HL-60 (cell line): ENCODE measurements at regions not wholly inside any gene's neighbourhood (a gene's known extent, or its start where the extent isn't known, plus 50 kb on each side); places are given as distances from the start of the nearest gene placed in this dataset.

Source experiments
- DNase-seq, 2 experiments: peaks; one replicate each; pipeline ENCODE4 v3.0.0-alpha.2; 2010 to 2020; ENCODE audit warnings: low read depth in 1 of 2, low spot score in 1 of 2
- H3K27ac ChIP-seq: fragments of 250-450 bp; sonication (Bioruptor Pico); replicated peaks from 2 replicates; pipeline ENCODE4 v1.5.1; 2020; ENCODE audit warnings: mild to moderate bottlenecking, moderate library complexity
- H3K27me3 ChIP-seq: fragments of 250-450 bp; sonication (Bioruptor Pico); 2 replicates; pipeline ENCODE4 v1.5.1; 2021; ENCODE audit warnings: mild to moderate bottlenecking, moderate library complexity; ENCODE audit not compliant: insufficient read depth, poor library complexity, severe bottlenecking
- H3K4me3 ChIP-seq: replicated peaks from 2 replicates; pipeline ENCODE4 v1.5.1; 2011; ENCODE audit warnings: mild to moderate bottlenecking, control low read depth, low read length; ENCODE audit not compliant: insufficient read depth
- CTCF ChIP-seq: IDR thresholded peaks from one replicate; pipeline ENCODE4 v1.5.1; 2011; ENCODE audit warnings: low read length, control low read depth, inconsistent platforms; ENCODE audit not compliant: insufficient read depth
- GABPA ChIP-seq: IDR thresholded peaks from 2 replicates; pipeline ENCODE4 v1.6.1; 2012; ENCODE audit warnings: low read depth
- POLR2AphosphoS5 ChIP-seq: IDR thresholded peaks from 2 replicates; pipeline ENCODE4 v1.6.1; 2012; ENCODE audit warnings: low read depth
- REST ChIP-seq: IDR thresholded peaks from 2 replicates; pipeline ENCODE4 v1.6.1; 2012; ENCODE audit warnings: low read depth; ENCODE audit not compliant: insufficient replicate concordance
- SPI1 ChIP-seq: IDR thresholded peaks from 2 replicates; pipeline ENCODE4 v1.6.1; 2012; ENCODE audit warnings: low read depth, mild to moderate bottlenecking, borderline replicate concordance

GRCh38 chr9:27747450-27747849, 174.2 kb upstream of the C9orf72 start:
- no peak for TF ChIP-seq GABPA
- no peak for TF ChIP-seq SPI1
- TF ChIP-seq REST = no peak
- TF ChIP-seq CTCF = no peak
- no peak for TF ChIP-seq POLR2AphosphoS5
- no peak for DNase-seq
- Histone ChIP-seq H3K27ac (no peak overlapping the region), H3K4me3 (no peak overlapping the region), H3K27me3 (no peaks in the 10 kb centered on the region)

GRCh38 chr9:27749838-27750237, 176.6 kb upstream of the C9orf72 start:
- H3K4me3 ChIP-seq = no peak overlapping the region
- no peak for DNase-seq
- H3K27ac ChIP-seq = no peak overlapping the region
- no peaks in the 10 kb centered on the region for H3K27me3 ChIP-seq
- TF ChIP-seq CTCF (no peak), GABPA (no peak), SPI1 (no peak), REST (no peak), POLR2AphosphoS5 (no peak)

- Histone ChIP-seq H3K4me3 (no peak overlapping the region), H3K27ac (no peak overlapping the region), H3K27me3 (no peaks in the 10 kb centered on the region)
- TF ChIP-seq REST = no peak
- TF ChIP-seq POLR2AphosphoS5 = no peak
- TF ChIP-seq CTCF = no peak
- no peak for TF ChIP-seq SPI1
- TF ChIP-seq GABPA = no peak
- DNase-seq = no peak
Measured at GRCh38 chr9:27750566-27750965, 177.3 kb upstream of the C9orf72 start.
